GM23338 (cell line): ENCODE measurements at regions not wholly inside any gene's neighbourhood (a gene's known extent, or its start where the extent isn't known, plus 50 kb on each side); places are given as distances from the start of the nearest gene placed in this dataset.

Experiments used
- ATAC-seq: fragments of 200-7000 bp; cut with Tn5 transposase; 3 replicates; pipeline ENCODE4 v1.9.1; 2020
- DNase-seq: peaks from one replicate; pipeline ENCODE4 v3.0.0-alpha.2; 2015; ENCODE audit warnings: low spot score
- H2AFZ ChIP-seq: fragments of 200-600 bp; sonication (generic); 2 replicates; pipeline ENCODE4 v1.8.0; 2016; ENCODE audit warnings: antibody characterized with exemption, mild to moderate bottlenecking, moderate library complexity
- H3F3A ChIP-seq: fragments of 200-600 bp; sonication (generic); replicated peaks from 2 replicates; pipeline ENCODE4 v1.8.0; 2017; ENCODE audit warnings: antibody characterized with exemption, mixed run types, low read depth
- H3K27ac ChIP-seq: fragments of 200-600 bp; sonication (generic); 2 replicates; pipeline ENCODE4 v1.6.1; 2016; ENCODE audit warnings: low read depth
- H3K27me3 ChIP-seq: fragments of 200-600 bp; sonication (generic); 2 replicates; pipeline ENCODE4 v1.8.0; 2016; ENCODE audit warnings: mild to moderate bottlenecking, mixed run types, moderate library complexity; ENCODE audit not compliant: insufficient read depth
- H3K36me3 ChIP-seq: fragments of 200-600 bp; sonication (generic); 2 replicates; pipeline ENCODE4 v1.8.0; 2016; ENCODE audit warnings: mild to moderate bottlenecking; ENCODE audit not compliant: insufficient read depth
- H3K4me1 ChIP-seq: fragments of 200-600 bp; sonication (generic); 2 replicates; pipeline ENCODE4 v1.8.0; 2016; ENCODE audit warnings: mild to moderate bottlenecking, moderate library complexity; ENCODE audit not compliant: insufficient read depth
- H3K4me2 ChIP-seq: fragments of 200-600 bp; sonication (generic); 2 replicates; pipeline ENCODE4 v1.7.1; 2017; ENCODE audit warnings: mixed run types
- H3K4me3 ChIP-seq: fragments of 200-600 bp; sonication (generic); 2 replicates; pipeline ENCODE4 v1.6.1; 2016; ENCODE audit warnings: mixed run types
- H3K79me2 ChIP-seq: fragments of 200-600 bp; sonication (generic); replicated peaks from 2 replicates; pipeline ENCODE4 v1.8.0; 2017; ENCODE audit warnings: mild to moderate bottlenecking; ENCODE audit not compliant: insufficient read depth
- H3K9me2 ChIP-seq: fragments of 200-600 bp; sonication (generic); 2 replicates; pipeline ENCODE4 v1.8.0; 2017; ENCODE audit not compliant: insufficient read depth
- H4K20me1 ChIP-seq: fragments of 200-600 bp; sonication (generic); replicated peaks from 2 replicates; pipeline ENCODE4 v1.8.0; 2017; ENCODE audit warnings: mild to moderate bottlenecking; ENCODE audit not compliant: insufficient read depth
- H3K27ac Mint-ChIP-seq: 2 replicates; pipeline ENCODE4 v1.8.0; 2020; ENCODE audit warnings: inconsistent platforms, mild to moderate bottlenecking, moderate library complexity, mixed read lengths
- H3K27me3 Mint-ChIP-seq: 3 replicates; pipeline ENCODE4 v1.8.0; 2022; ENCODE audit warnings: low read depth, mild to moderate bottlenecking, moderate library complexity, mixed read lengths, inconsistent platforms; ENCODE audit not compliant: insufficient read depth, poor library complexity
- H3K36me3 Mint-ChIP-seq: 3 replicates; pipeline ENCODE4 v1.8.0; 2021; ENCODE audit warnings: low read depth, mild to moderate bottlenecking, inconsistent platforms, moderate library complexity, mixed read lengths
- H3K4me1 Mint-ChIP-seq: 3 replicates; pipeline ENCODE4 v1.8.0; 2020; ENCODE audit warnings: mild to moderate bottlenecking, inconsistent platforms, mixed read lengths
- H3K4me3 Mint-ChIP-seq: 3 replicates; pipeline ENCODE4 v1.8.0; 2021; ENCODE audit warnings: moderate library complexity, mild to moderate bottlenecking, inconsistent platforms, mixed read lengths
- H3K9me3 Mint-ChIP-seq: 3 replicates; pipeline ENCODE4 v1.8.0; 2020; ENCODE audit warnings: moderate library complexity, mild to moderate bottlenecking, inconsistent platforms, mixed read lengths
- CREB1 ChIP-seq: fragments of 250-450 bp; sonication (Bioruptor Pico); IDR thresholded peaks from 2 replicates; pipeline ENCODE4 v1.5.0; 2020; ENCODE audit warnings: low read depth, mild to moderate bottlenecking, moderate library complexity
- EZH2phosphoT487 ChIP-seq: fragments of 200-600 bp; sonication (generic); IDR thresholded peaks from one replicate; pipeline ENCODE4 v1.8.1; 2018; ENCODE audit warnings: antibody characterized with exemption; ENCODE audit not compliant: unreplicated experiment
- NANOG ChIP-seq: IDR thresholded peaks from 2 replicates; pipeline ENCODE4 v1.6.1; 2016; ENCODE audit warnings: antibody characterized with exemption, borderline replicate concordance
- STAT1 ChIP-seq: IDR thresholded peaks from one replicate; pipeline ENCODE4 v1.6.1; 2016; ENCODE audit warnings: antibody characterized with exemption; ENCODE audit not compliant: unreplicated experiment
- ZNF114 ChIP-seq: fragments of 250-450 bp; sonication (Bioruptor Pico); IDR thresholded peaks from 2 replicates; pipeline ENCODE4 v1.5.0; 2020; ENCODE audit warnings: mild to moderate bottlenecking, moderate library complexity
- ZNF331 ChIP-seq: fragments of 250-450 bp; sonication (Bioruptor Pico); IDR thresholded peaks from 2 replicates; pipeline ENCODE4 v1.5.0; 2020; ENCODE audit warnings: low read depth, mild to moderate bottlenecking, moderate library complexity
- TF ChIP-seq, protein P1 (sequence below), 2 experiments: fragments of 200-600 bp in 1 of 2; sonication (generic) in 1 of 2; conservative IDR thresholded peaks; 2 replicates each; pipeline versions ENCODE4 v1.5.1 to v1.6.1; 2016 to 2017; ENCODE audit warnings: antibody characterized with exemption in 2 of 2, low read depth in 2 of 2, mild to moderate bottlenecking in 2 of 2, moderate library complexity in 1 of 2
- TF ChIP-seq, protein P2 (sequence below): IDR thresholded peaks from 2 replicates; pipeline ENCODE4 v1.6.1; 2016; ENCODE audit warnings: antibody characterized with exemption
- TF ChIP-seq, protein P3 (sequence below): fragments of 250-450 bp; sonication (Bioruptor Pico); IDR thresholded peaks from 2 replicates; pipeline ENCODE4 v1.5.0; 2020; ENCODE audit warnings: mild to moderate bottlenecking, moderate library complexity

DNA sequence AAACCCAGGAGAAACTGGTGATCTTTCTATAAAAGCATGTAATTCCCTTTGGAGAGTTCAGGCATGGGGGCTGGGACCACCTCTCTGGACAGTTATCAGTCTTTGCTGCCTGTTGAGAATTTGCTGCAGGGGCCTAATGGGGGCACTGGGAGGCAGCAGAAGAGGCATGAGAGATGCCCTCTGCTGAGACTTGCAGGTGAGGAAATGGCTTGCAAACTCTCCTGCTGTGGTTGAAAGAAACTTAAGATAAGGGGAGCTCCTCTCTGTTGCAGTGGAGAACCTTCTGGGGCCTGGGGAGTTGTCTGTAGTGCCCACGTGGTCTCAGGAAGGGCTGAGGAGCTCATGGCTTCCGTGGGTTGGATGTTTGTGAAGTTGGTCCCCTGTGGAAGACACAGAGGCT is 301.1 kb upstream of the FOXF1 start:
- Histone ChIP-seq H3K4me1 (no peaks in the 10 kb centered on the region), H3K4me2 (no peak overlapping the region), H2AFZ (no peak overlapping the region), H3K27me3 (no peaks in the 10 kb centered on the region), H3K27ac (no peak overlapping the region), H3K9me2 (peaks cover 2% of the 10 kb centered on the region; the same call in 1 of the 2 replicates), H3F3A (no peaks in the 10 kb centered on the region), H3K4me3 (no peak overlapping the region), H4K20me1 (no peaks in the 10 kb centered on the region), H3K79me2 (no peaks in the 10 kb centered on the region), H3K36me3 (no peaks in the 10 kb centered on the region)
- no peak for DNase-seq
- H3K4me3 Mint-ChIP-seq: no peak overlapping the region
- no peak overlapping the region for H3K27ac Mint-ChIP-seq
- peaks cover 4% of the 10 kb centered on the region for H3K27me3 Mint-ChIP-seq
- peaks cover 11% of the 10 kb centered on the region; the same call in 2 of the 3 replicates for H3K9me3 Mint-ChIP-seq
- peaks cover 4% of the 10 kb centered on the region for H3K36me3 Mint-ChIP-seq
- no peak for ATAC-seq
- H3K4me1 Mint-ChIP-seq: peaks cover 14% of the 10 kb centered on the region
- no peak for TF ChIP-seq STAT1
- TF ChIP-seq, protein P1, sequence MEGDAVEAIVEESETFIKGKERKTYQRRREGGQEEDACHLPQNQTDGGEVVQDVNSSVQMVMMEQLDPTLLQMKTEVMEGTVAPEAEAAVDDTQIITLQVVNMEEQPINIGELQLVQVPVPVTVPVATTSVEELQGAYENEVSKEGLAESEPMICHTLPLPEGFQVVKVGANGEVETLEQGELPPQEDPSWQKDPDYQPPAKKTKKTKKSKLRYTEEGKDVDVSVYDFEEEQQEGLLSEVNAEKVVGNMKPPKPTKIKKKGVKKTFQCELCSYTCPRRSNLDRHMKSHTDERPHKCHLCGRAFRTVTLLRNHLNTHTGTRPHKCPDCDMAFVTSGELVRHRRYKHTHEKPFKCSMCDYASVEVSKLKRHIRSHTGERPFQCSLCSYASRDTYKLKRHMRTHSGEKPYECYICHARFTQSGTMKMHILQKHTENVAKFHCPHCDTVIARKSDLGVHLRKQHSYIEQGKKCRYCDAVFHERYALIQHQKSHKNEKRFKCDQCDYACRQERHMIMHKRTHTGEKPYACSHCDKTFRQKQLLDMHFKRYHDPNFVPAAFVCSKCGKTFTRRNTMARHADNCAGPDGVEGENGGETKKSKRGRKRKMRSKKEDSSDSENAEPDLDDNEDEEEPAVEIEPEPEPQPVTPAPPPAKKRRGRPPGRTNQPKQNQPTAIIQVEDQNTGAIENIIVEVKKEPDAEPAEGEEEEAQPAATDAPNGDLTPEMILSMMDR (conservative IDR thresholded peaks at IDR 0.05; ENCODE audit: low read depth in 2 of 2): peak in 1 of 2 experiments; percentile 16; a peak in 1 of 4 replicates

DNA sequence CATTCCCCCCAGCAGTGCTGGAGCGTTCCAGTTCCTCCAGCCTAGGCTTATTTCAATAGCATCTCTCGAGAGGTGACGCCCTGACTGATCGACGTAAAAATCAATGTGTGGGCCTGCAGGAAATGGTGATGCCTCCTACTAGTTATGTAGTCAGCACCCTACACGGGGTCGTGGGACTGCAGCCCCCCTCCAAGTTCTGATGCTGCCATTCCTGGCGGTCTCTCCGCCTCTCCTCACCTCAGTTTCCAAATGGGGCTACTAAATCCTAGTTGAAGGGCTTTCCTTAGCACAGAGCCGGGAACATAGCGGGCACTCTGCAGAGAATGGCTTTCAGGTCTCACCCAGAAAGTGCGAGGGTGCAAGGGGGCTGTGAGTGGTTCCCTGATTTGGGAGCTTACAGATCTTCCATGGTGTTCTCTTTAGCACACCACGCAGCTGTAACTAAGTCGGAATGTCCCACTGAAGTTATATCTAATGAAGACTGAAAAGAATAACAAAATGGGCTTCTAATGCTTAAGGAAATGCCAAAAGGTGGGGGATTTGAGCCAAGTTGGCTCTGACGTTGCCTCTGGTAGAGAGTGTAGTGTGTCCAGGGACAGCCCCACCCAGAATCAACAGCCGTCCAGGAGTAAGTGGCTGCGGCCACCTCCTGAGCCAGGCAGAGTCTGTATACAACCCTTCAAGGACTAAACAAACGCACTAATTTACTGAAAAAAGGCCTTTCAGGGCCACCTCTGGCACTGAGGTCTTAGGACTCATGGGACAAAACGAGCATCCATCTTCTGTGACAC is 299.7 kb upstream of the FOXF1 start:
- Mint-ChIP-seq H3K36me3 (peaks cover 4% of the 10 kb centered on the region), H3K9me3 (peaks cover 11% of the 10 kb centered on the region; the same call in 2 of the 3 replicates)
- TF ChIP-seq NANOG (no peak), CREB1 (CRISPR knock-in tag) (no peak), ZNF331 (CRISPR knock-in tag) (no peak), ZNF114 (CRISPR knock-in tag) (no peak), EZH2phosphoT487 (no peak)
- TF ChIP-seq, protein P2, sequence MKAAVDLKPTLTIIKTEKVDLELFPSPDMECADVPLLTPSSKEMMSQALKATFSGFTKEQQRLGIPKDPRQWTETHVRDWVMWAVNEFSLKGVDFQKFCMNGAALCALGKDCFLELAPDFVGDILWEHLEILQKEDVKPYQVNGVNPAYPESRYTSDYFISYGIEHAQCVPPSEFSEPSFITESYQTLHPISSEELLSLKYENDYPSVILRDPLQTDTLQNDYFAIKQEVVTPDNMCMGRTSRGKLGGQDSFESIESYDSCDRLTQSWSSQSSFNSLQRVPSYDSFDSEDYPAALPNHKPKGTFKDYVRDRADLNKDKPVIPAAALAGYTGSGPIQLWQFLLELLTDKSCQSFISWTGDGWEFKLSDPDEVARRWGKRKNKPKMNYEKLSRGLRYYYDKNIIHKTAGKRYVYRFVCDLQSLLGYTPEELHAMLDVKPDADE: no peak
- TF ChIP-seq, protein P3, sequence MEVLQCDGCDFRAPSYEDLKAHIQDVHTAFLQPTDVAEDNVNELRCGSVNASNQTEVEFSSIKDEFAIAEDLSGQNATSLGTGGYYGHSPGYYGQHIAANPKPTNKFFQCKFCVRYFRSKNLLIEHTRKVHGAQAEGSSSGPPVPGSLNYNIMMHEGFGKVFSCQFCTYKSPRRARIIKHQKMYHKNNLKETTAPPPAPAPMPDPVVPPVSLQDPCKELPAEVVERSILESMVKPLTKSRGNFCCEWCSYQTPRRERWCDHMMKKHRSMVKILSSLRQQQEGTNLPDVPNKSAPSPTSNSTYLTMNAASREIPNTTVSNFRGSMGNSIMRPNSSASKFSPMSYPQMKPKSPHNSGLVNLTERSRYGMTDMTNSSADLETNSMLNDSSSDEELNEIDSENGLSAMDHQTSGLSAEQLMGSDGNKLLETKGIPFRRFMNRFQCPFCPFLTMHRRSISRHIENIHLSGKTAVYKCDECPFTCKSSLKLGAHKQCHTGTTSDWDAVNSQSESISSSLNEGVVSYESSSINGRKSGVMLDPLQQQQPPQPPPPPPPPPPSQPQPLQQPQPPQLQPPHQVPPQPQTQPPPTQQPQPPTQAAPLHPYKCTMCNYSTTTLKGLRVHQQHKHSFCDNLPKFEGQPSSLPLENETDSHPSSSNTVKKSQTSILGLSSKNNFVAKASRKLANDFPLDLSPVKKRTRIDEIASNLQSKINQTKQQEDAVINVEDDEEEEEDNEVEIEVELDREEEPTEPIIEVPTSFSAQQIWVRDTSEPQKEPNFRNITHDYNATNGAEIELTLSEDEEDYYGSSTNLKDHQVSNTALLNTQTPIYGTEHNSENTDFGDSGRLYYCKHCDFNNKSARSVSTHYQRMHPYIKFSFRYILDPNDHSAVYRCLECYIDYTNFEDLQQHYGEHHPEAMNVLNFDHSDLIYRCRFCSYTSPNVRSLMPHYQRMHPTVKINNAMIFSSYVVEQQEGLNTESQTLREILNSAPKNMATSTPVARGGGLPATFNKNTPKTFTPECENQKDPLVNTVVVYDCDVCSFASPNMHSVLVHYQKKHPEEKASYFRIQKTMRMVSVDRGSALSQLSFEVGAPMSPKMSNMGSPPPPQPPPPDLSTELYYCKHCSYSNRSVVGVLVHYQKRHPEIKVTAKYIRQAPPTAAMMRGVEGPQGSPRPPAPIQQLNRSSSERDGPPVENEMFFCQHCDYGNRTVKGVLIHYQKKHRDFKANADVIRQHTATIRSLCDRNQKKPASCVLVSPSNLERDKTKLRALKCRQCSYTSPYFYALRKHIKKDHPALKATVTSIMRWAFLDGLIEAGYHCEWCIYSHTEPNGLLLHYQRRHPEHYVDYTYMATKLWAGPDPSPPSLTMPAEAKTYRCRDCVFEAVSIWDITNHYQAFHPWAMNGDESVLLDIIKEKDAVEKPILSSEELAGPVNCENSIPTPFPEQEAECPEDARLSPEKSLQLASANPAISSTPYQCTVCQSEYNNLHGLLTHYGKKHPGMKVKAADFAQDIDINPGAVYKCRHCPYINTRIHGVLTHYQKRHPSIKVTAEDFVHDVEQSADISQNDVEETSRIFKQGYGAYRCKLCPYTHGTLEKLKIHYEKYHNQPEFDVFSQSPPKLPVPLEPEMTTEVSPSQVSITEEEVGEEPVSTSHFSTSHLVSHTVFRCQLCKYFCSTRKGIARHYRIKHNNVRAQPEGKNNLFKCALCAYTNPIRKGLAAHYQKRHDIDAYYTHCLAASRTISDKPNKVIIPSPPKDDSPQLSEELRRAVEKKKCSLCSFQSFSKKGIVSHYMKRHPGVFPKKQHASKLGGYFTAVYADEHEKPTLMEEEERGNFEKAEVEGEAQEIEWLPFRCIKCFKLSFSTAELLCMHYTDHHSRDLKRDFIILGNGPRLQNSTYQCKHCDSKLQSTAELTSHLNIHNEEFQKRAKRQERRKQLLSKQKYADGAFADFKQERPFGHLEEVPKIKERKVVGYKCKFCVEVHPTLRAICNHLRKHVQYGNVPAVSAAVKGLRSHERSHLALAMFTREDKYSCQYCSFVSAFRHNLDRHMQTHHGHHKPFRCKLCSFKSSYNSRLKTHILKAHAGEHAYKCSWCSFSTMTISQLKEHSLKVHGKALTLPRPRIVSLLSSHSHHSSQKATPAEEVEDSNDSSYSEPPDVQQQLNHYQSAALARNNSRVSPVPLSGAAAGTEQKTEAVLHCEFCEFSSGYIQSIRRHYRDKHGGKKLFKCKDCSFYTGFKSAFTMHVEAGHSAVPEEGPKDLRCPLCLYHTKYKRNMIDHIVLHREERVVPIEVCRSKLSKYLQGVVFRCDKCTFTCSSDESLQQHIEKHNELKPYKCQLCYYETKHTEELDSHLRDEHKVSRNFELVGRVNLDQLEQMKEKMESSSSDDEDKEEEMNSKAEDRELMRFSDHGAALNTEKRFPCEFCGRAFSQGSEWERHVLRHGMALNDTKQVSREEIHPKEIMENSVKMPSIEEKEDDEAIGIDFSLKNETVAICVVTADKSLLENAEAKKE (CRISPR knock-in tag): no peak
- TF ChIP-seq, protein P1 (conservative IDR thresholded peaks at IDR 0.05; ENCODE audit: low read depth in 2 of 2): no peak

More for the DNA sequence above, 299.7 kb upstream of the FOXF1 start:
- peaks cover 2% of the 10 kb centered on the region; the same call in 1 of the 2 replicates for H3K9me2 ChIP-seq
- H3K27me3 ChIP-seq: no peaks in the 10 kb centered on the region
- ATAC-seq (no peak), DNase-seq (no peak)
- no peaks in the 10 kb centered on the region for H3K79me2 ChIP-seq
- H3K36me3 ChIP-seq: no peaks in the 10 kb centered on the region
- no peak overlapping the region for H3K27ac Mint-ChIP-seq
- no peaks in the 10 kb centered on the region for H4K20me1 ChIP-seq
- no peaks in the 10 kb centered on the region for H3K4me1 ChIP-seq
- no peak overlapping the region for H2AFZ ChIP-seq
- peaks cover 14% of the 10 kb centered on the region for H3K4me1 Mint-ChIP-seq
- H3K4me3 Mint-ChIP-seq: no peak overlapping the region
- H3K4me3 ChIP-seq: no peak overlapping the region
- H3K27ac ChIP-seq: no peak overlapping the region
- H3K4me2 ChIP-seq: no peak overlapping the region
- peaks cover 4% of the 10 kb centered on the region for H3K27me3 Mint-ChIP-seq
- no peaks in the 10 kb centered on the region for H3F3A ChIP-seq
